Fibroblast of villous mesenchyme (primary cell): ENCODE measurements at regions not wholly inside any gene's neighbourhood (a gene's known extent, or its start where the extent isn't known, plus 50 kb on each side); places are given as distances from the start of the nearest gene placed in this dataset.
A peak's percentile ranks its signal among the peaks of the same experiment; 100 is the strongest.

ENCODE experiments used
- DNase-seq: peaks from one replicate; pipeline ENCODE4 v3.0.0-alpha.2; 2010; ENCODE audit warnings: low read depth
- H3K4me3 ChIP-seq: 2 replicates; pipeline ENCODE4 v1.5.1; 2011; ENCODE audit warnings: low read depth, mild to moderate bottlenecking, low read length
- CTCF ChIP-seq: IDR thresholded peaks from 2 replicates; pipeline ENCODE4 v1.5.1; 2012; ENCODE audit warnings: low read depth, mild to moderate bottlenecking, low read length; ENCODE audit not compliant: insufficient read depth

GRCh38 chr7:54917613-54918391 lies 101.0 kb upstream of the EGFR start:
- TF ChIP-seq CTCF = no peak

GRCh38 chr7:54921116-54921515 lies 97.7 kb upstream of the EGFR start:
- no peak overlapping the region for H3K4me3 ChIP-seq
- TF ChIP-seq CTCF = no peak
- no peak for DNase-seq

More at GRCh38 chr7:54917613-54918391, 101.0 kb upstream of the EGFR start:
- no peak overlapping the region for H3K4me3 ChIP-seq
- DNase-seq = no peak

- H3K4me3 ChIP-seq = no peak overlapping the region
- no peak for TF ChIP-seq CTCF
- no peak for DNase-seq
These were observed 87.3 kb upstream of the EGFR start for GRCh38 chr7:54931532-54931931.

GRCh38 chr7:54932818-54933543 lies 85.8 kb upstream of the EGFR start:
- H3K4me3 ChIP-seq = peak overlapping the region; percentile 58
- peak; percentile 60 for DNase-seq
- TF ChIP-seq CTCF = no peak

- DNase-seq = no peak
- peak overlapping the region; percentile 58 for H3K4me3 ChIP-seq
- TF ChIP-seq CTCF = no peak
These were observed 85.2 kb upstream of the EGFR start for GRCh38 chr7:54933643-54934042.

- TF ChIP-seq CTCF = no peak
- peak; percentile 28 for DNase-seq
- H3K4me3 ChIP-seq = no peak overlapping the region
These were observed 78.1 kb upstream of the EGFR start for GRCh38 chr7:54940748-54941147.
